Gastrocnemius medialis (tissue), 4 donors: ENCODE measurements at regions not wholly inside any gene's neighbourhood (a gene's known extent, or its start where the extent isn't known, plus 50 kb on each side); places are given as distances from the start of the nearest gene placed in this dataset.

Experiments used
- ATAC-seq, 2 donors: fragments of 150-250 bp; one replicate each; pipeline ENCODE4 v1.9.1; 2016
- DNase-seq, 2 donors: peaks; one replicate each; pipeline ENCODE4 v3.0.0-alpha.2; 2019
- H3K27ac ChIP-seq, 4 donors: fragments of 200-600 bp; sonication (generic); 1 replicate in 1 of 4; 2 replicates in 3 of 4; pipeline ENCODE4 v1.5.1; 2016 to 2018; ENCODE audit warnings: mild to moderate bottlenecking in 2 of 4, moderate library complexity in 1 of 4
- H3K27me3 ChIP-seq, 3 donors: fragments of 200-600 bp; sonication (generic) in 2 of 3; 1 replicate in 1 of 3; 2 replicates in 2 of 3; pipeline versions ENCODE4 v1.5.1 to v1.6.0; 2016 to 2019; ENCODE audit warnings: mild to moderate bottlenecking in 1 of 3, moderate library complexity in 1 of 3
- H3K36me3 ChIP-seq, 2 donors: fragments of 200-600 bp; sonication (generic) in 1 of 2; one replicate each; pipeline ENCODE4 v1.5.1; 2017 to 2018
- H3K4me1 ChIP-seq, 2 donors: fragments of 200-600 bp; sonication (generic) in 1 of 2; one replicate each; pipeline ENCODE4 v1.5.1; 2016 to 2017; ENCODE audit warnings: mild to moderate bottlenecking in 2 of 2
- H3K4me3 ChIP-seq, 4 donors: fragments of 200-600 bp; sonication (generic) in 3 of 4; 1 replicate in 1 of 4; 2 replicates in 3 of 4; pipeline ENCODE4 v1.5.1; 2016 to 2019; ENCODE audit warnings: mild to moderate bottlenecking in 2 of 4
- H3K9me3 ChIP-seq, 3 donors: fragments of 200-600 bp; sonication (generic) in 2 of 3; 1 replicate in 1 of 3; 2 replicates in 2 of 3; pipeline ENCODE4 v1.5.1; 2016 to 2019
- CTCF ChIP-seq, 5 experiments: fragments of 450-650 bp in 3 of 5; fragments of 200-600 bp in 2 of 5; sonication (generic) in 2 of 5; IDR thresholded peaks in 4 of 5; conservative IDR thresholded peaks in 1 of 5; 1 replicate in 4 of 5; 2 replicates in 1 of 5; pipeline ENCODE4 v1.5.1; 2016 to 2019; ENCODE audit warnings: antibody characterized with exemption in 5 of 5, mild to moderate bottlenecking in 3 of 5, moderate library complexity in 3 of 5
- POLR2A ChIP-seq, 2 donors: fragments of 450-650 bp; IDR thresholded peaks; one replicate each; pipeline ENCODE4 v1.6.1; 2017; ENCODE audit warnings: antibody characterized with exemption in 2 of 2, mild to moderate bottlenecking in 2 of 2, moderate library complexity in 2 of 2
- in situ Hi-C, 4 donors: fragments of 200-750 bp; cut with MboI; loops; one replicate each; pipeline versions ENCODE4 v1.15.0 to v1.8.0; 2017; ENCODE audit warnings: low sequenced_read_pairs in 4 of 4
- intact Hi-C: fragments of 100-400 bp; cut with DNase I; formaldehyde crosslinking; loops from one replicate; pipeline ENCODE4 v1.15.1; 2023; ENCODE audit warnings: low total_unique reads

- Histone ChIP-seq H3K36me3 (no peaks in the 10 kb centered on the region), H3K4me3 (no peak overlapping the region), H3K27ac (no peak overlapping the region), H3K4me1 (no peaks in the 10 kb centered on the region), H3K27me3 (no peaks in the 10 kb centered on the region), H3K9me3 (no peaks in the 10 kb centered on the region)
- in situ Hi-C loops (no loop called here), intact Hi-C loops (no loop called here)
- DNase-seq (no peak), ATAC-seq (no peak)
- TF ChIP-seq CTCF (IDR thresholded peaks at IDR 0.05 in 4 of 5, conservative IDR thresholded peaks at IDR 0.05 in 1 of 5) (no peak), POLR2A (IDR thresholded peaks at IDR 0.05) (no peak)
These were observed 400.8 kb downstream of the CDH26 start for GRCh38 chr20:60359010-60359409.

- H3K9me3 ChIP-seq, result no peaks in the 10 kb centered on the region
- no peak overlapping the region for H3K27ac ChIP-seq
- in situ Hi-C loops (no loop called here), intact Hi-C loops (no loop called here)
- H3K4me1 ChIP-seq, result no peaks in the 10 kb centered on the region
- ATAC-seq, result no peak
- H3K36me3 ChIP-seq, result no peaks in the 10 kb centered on the region
- TF ChIP-seq CTCF (IDR thresholded peaks at IDR 0.05 in 4 of 5, conservative IDR thresholded peaks at IDR 0.05 in 1 of 5), result no peak
- no peak for TF ChIP-seq POLR2A (IDR thresholded peaks at IDR 0.05)
- no peak overlapping the region for H3K4me3 ChIP-seq
- H3K27me3 ChIP-seq, result no peaks in the 10 kb centered on the region
- DNase-seq, result no peak
These were observed 403.7 kb downstream of the CDH26 start for GRCh38 chr20:60361761-60362395.

- DNase-seq (no peak), ATAC-seq (no peak)
- intact Hi-C loops, result no loop called here
- no peaks in the 10 kb centered on the region for H3K9me3 ChIP-seq
- no peaks in the 10 kb centered on the region for H3K36me3 ChIP-seq
- H3K4me3 ChIP-seq, result no peak overlapping the region
- H3K27me3 ChIP-seq, result no peaks in the 10 kb centered on the region
- TF ChIP-seq CTCF (IDR thresholded peaks at IDR 0.05 in 4 of 5, conservative IDR thresholded peaks at IDR 0.05 in 1 of 5) (no peak), POLR2A (IDR thresholded peaks at IDR 0.05) (no peak)
- no peak overlapping the region for H3K27ac ChIP-seq
- no peaks in the 10 kb centered on the region for H3K4me1 ChIP-seq
- in situ Hi-C loops, result no loop called here
These were observed 404.3 kb downstream of the CDH26 start for GRCh38 chr20:60362531-60362930.

- in situ Hi-C loops, result no loop called here
- Histone ChIP-seq H3K9me3 (no peaks in the 10 kb centered on the region), H3K27ac (no peak overlapping the region), H3K4me1 (no peaks in the 10 kb centered on the region), H3K4me3 (no peak overlapping the region), H3K36me3 (no peaks in the 10 kb centered on the region), H3K27me3 (no peaks in the 10 kb centered on the region)
- DNase-seq (no peak), ATAC-seq (no peak)
- no peak for TF ChIP-seq POLR2A (IDR thresholded peaks at IDR 0.05)
- TF ChIP-seq CTCF (IDR thresholded peaks at IDR 0.05 in 4 of 5, conservative IDR thresholded peaks at IDR 0.05 in 1 of 5), result no peak
- intact Hi-C loops, result no loop called here
These were observed 405.5 kb downstream of the CDH26 start for GRCh38 chr20:60363698-60364097.
